Heart left ventricle (tissue), 13 donors: ENCODE measurements at regions not wholly inside any gene's neighbourhood (a gene's known extent, or its start where the extent isn't known, plus 50 kb on each side); places are given as distances from the start of the nearest gene placed in this dataset.

Source experiments
- POLR2A ChIP-seq, 2 donors: fragments of 450-650 bp; IDR thresholded peaks; one replicate each; pipeline ENCODE4 v1.6.1; 2017; ENCODE audit warnings: antibody characterized with exemption in 2 of 2, mild to moderate bottlenecking in 2 of 2, moderate library complexity in 2 of 2
- TF ChIP-seq, protein P1 (sequence below), 12 donors: fragments of 200-600 bp; sonication (generic) in 4 of 12; IDR thresholded peaks; one replicate each; pipeline versions ENCODE4 v1.5.0 to v1.8.0; 2018 to 2022; ENCODE audit warnings: antibody characterized with exemption in 12 of 12, mild to moderate bottlenecking in 5 of 12
- donor health status: ischemic (EF 13 %, LVEDD 7.1; RV severe dilation, severe dysfunction).
- donor health status: DM: no; HTN: yes; CAD: no.
- donor health status: DM: no; HTN: no; CAD: no.
- donor health status: ischemic (EF 25% LVEDD 6.9; RV normal size, moderate dysfunction).
- donor health status: ischemic (EF 25% LVEDD 5.7; RV mildly dilated, moderate dysfunction).
- donor health status: ischemic (EF 35%, LVEDD 5.7; RV mildly dilated, moderate dysfunction).
- donor health status: nonischemic (EF 11% LVEDD 7.7; RV severe dilation, severe dysfunction).
- donor health status: DM: yes; HTN: yes; CAD: no.
- donor health status: PGD.
- donor health status: ischemic (EF 29% LVEDD 5.4; RV normal size, mild dysfunction).
- donor health status: nonischemic (EF 23%, LVEDD 6.1; RV moderate dilation, normal function).

GRCh38 chr12:45613855-45614254 is 115.7 kb upstream of the ARID2 start:
- TF ChIP-seq, protein P1, sequence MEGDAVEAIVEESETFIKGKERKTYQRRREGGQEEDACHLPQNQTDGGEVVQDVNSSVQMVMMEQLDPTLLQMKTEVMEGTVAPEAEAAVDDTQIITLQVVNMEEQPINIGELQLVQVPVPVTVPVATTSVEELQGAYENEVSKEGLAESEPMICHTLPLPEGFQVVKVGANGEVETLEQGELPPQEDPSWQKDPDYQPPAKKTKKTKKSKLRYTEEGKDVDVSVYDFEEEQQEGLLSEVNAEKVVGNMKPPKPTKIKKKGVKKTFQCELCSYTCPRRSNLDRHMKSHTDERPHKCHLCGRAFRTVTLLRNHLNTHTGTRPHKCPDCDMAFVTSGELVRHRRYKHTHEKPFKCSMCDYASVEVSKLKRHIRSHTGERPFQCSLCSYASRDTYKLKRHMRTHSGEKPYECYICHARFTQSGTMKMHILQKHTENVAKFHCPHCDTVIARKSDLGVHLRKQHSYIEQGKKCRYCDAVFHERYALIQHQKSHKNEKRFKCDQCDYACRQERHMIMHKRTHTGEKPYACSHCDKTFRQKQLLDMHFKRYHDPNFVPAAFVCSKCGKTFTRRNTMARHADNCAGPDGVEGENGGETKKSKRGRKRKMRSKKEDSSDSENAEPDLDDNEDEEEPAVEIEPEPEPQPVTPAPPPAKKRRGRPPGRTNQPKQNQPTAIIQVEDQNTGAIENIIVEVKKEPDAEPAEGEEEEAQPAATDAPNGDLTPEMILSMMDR (IDR thresholded peaks at IDR 0.05) = no peak
- no peak for TF ChIP-seq POLR2A (IDR thresholded peaks at IDR 0.05)
